CD4-positive, alpha-beta T cell treated with Interleukin-4 for 1 hour (primary cell): ENCODE measurements at regions not wholly inside any gene's neighbourhood (a gene's known extent, or its start where the extent isn't known, plus 50 kb on each side); places are given as distances from the start of the nearest gene placed in this dataset.

ENCODE experiments used
- DNase-seq, 2 donors: peaks; one replicate each; pipeline ENCODE4 v3.0.0-alpha.2; 2020 to 2022

DNA sequence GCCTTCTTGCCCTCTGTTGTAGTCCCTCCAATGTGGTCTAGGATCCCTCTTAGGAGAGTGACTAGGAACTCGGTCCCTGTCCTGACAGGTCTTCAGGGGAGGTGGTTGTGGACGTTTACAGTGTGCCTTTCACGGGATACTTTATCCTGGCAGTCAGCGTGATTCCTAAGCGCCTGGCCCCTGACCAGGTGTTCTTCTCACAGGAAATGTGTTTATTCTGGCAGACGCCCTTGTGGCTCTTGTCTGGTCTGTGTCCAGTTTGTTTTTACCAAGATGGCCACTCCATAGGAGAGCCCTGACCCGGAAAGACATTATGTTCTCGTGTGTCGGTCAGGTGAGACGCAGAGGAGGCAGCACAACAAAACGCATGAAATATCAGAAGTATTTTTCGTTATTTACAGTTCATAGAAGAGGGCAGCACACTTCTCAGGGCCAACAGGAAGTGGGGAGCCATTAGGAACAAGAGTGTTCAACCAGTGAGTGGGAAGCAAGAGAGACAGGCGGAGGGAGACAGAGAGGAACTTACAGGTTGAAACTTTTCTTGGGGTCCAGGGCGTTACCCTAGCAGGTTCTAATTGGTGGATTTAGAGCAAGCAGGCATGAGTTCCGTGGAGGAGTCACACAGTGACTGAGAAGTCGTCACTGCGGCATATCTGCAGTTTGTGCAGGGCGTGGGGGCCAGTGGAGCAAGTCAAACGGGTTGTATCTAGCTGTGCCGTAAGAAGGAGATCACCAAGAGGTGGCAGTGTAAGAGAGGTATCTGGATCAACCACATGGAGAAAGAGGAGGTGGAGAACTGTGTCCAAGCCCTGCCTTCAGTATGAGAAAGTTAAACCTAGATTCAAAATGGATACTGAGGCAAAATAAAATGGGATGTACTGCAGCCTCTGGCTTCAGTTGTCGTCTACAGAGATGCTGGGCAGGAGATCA, 412.9 kb downstream of the ZSWIM6 start:
- no peak for DNase-seq

DNA sequence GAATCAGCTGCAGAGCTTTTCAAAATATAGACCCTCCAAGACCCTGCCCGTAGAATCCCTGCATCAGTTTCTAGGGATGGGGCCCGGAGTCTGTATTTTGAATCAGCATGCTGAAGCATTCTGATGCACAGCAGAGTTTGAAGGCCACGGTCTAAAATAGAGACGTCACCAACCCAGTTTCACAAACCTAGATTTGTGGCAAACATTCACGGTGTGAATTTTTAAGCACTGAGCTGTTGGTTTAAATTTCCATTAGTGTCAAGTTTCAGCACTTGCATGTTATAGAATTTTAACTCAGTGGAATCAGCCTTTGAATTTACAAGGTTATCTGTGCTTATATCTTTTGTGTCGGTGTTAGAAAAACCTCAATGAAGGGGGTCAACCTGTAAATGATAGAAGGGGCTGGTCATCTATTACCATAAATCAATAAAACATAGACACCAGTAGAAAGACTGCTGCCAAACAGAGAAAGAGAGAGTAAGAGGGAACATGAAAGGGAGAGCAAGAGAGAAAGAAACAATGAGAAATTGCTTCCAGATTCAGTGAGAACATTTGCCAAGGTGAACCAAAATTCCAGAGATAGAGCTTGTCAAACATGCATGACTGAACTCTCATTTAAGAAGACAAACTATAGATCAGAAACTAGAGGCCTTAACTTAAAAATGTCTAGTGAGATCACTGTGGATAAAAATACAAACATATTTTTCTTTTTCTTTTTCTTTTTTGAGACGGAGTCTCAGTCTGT, 414.9 kb downstream of the ZSWIM6 start:
- DNase-seq = no peak

DNA sequence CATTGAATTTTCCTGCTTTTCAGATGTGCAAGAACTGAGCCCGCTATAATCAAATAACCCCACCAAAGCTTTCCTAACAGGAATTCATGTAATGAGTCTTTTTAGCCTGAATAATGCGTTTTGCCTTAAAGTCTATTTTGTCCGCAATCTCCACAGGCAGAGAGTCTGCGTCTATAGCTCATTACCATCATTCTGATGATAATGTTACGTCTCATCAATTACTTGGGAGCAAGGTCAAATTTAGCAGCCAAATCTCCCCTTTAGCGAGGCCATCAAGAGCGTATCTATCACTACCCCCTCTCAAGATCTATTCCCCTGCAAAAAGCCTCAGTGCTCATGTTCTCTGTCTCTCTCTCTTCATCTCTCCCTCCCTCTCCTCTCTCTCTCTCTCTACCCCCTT, 416.1 kb downstream of the ZSWIM6 start:
- no peak for DNase-seq

DNA sequence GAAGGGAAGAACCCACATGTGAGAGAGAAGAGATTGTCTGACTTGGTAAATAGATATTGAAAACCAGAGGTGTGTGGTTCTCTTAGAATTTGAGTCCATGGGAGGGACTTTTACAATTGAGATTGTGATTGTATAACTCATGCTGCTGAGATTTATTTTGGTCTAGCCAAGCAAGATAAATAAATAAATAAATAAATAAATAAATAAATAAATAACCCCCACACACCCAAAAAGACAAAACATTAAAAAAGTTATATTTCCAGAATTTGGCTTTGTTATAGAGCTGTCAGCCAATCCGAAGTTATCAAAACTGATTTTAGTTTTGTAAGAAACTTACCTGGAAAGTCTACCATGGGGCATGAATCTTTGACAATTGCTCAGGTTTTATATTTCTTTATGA, 416.6 kb downstream of the ZSWIM6 start:
- DNase-seq = no peak

DNA sequence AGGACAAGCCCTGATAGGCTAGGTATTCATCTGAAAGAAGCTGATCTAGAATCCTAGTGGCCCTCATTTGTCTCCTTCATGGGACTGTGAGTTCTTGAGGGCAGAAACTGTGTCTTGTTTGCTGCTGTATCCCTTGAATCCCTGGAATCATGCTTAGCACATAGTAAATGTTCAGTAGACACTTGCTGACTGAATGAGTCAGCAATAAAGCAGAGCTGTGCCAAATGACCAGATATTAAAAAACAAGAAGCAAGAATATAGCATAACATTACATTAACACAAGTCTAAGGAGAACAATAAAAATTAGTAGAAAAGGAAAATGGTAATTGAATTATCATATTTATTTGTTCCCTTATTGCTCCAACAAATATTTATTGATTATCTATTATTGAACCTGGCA, 420.5 kb downstream of the ZSWIM6 start:
- DNase-seq = no peak

DNA sequence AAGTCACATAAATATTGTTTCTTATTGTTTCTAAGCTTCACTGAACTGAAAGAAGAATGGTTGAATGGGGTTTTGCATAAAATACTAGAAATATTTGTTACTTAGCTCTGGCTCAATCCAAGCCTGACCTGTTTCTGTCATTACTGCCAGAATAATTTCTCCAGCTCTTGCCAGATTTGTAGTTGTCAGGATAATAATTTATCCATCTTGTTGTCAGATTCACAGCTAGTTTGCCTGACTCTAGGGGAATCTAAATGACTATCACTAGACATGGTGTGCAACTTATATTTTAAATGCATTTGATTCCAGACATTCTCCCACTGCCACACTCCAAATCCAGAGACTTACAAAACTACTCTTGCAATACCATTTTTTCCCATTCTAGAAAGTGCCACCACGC, 422.7 kb downstream of the ZSWIM6 start:
- no peak for DNase-seq

DNA sequence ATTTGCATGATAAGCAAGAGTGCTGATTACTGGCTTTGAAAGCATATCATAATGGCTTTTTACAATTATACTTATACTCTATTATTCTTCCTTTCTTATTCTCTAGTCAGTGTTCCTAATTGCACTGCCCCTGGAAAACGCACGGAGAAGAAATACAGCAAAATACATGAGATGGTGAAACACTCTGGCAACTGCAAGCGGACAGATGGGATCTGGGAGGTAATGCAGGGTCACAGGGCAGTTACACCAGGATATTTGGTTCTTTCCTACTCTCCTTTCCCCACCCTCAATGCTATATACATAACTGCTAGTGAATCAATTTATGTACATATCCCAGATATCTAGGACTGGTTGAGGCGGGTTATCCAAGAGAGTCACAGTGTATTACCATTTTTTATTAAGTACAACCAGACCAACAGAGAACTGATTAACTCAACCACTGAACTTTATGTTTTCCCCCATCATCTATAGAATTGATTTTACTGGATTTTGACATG, 423.7 kb downstream of the ZSWIM6 start:
- DNase-seq = no peak

DNA sequence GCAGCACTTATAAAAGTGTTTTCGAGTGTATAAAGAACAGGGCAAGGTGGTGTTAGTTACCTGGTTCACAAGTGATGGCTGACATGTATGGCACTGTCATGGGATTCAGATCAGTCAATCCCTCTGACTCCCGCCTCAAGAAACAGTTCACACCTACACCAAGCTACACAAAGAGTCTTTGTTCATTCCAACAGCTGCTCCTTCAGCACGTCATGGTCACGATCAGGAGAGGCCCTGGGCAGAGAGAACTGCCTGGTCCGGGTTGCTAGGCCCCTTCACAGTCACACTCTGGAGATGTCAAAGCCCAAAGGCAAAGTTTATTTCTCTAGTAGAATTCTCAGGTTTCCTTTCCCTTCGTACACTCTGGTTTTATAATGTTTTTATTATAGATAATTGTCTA, 426.7 kb downstream of the ZSWIM6 start:
- no peak for DNase-seq

DNA sequence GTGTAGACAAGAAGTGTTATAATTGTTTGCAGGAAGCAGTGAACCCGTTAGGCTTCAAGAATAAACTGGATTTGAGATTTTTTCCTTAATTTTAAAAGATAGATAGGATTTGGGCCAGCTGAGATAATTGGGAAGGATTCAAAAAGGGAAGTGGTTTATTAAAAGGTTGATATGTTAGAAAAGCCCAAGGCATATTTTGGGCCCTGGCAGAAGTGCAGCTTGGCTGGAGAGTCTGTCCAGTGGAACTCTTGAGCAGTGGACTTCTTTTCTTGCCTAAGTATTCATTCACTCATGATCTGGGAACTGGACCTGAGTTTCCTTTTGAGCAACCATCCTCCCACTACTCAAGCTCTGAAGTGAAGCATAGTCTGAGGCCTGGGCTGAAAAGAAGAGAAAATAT, 433.4 kb downstream of the ZSWIM6 start:
- DNase-seq = no peak

DNA sequence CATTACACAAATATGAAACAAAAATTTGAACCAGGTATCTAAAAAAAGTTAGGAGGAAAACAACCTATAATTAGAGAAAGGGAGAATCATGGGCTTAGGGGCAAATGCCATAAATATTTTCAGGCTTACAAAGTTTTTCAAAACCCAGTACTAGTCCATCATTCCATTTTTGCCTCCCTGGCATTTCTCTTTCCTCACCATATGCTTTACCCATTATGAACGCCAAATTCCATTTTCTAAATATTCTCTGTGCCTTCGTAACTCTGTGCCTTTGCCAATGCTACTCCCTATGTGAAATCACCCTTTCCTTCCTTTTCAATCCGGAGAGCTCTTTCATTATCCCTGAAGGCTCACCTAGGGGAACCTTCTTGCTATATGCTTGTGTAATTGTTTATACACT, 434.1 kb downstream of the ZSWIM6 start:
- DNase-seq = no peak

DNA sequence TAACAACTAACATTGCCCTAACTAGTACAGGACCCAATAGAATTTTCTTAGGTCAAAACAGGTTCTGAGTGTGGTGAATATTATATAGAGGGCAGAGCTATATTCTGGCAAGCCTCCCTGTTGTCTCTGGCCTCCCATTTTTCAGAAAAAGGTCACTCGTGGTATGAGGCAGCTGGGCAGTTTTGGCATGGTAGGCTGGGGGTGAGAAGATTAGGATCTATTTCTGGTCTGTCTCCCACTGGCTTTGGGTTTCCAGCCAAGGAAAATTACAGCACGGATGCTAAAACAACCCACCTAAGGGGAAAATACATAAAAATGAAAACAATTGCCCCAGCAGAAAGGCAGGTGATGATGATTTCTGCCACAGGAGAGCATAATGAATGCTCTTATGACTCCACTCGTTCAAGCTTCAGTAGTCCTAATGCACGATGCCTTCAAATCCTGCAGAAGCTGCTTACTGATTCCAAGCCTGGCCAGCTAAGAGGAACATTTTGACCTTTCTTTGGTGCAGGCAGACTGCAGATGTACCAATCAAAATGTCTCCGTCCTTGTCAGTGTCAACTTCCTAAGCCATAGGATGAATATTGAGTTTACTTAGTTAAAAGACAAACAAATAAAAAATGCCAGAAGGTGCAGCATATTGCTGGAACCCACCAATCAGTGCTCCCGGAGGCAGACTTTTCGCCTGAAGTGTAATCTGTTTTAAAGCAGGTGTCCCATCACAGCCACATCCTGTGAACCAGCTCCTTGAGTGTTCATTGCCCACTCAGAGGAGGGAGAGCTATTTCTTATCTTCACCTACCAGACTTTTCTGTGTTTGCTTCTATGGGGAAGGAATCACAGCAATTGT, 435.4 kb downstream of the ZSWIM6 start:
- DNase-seq = no peak

DNA sequence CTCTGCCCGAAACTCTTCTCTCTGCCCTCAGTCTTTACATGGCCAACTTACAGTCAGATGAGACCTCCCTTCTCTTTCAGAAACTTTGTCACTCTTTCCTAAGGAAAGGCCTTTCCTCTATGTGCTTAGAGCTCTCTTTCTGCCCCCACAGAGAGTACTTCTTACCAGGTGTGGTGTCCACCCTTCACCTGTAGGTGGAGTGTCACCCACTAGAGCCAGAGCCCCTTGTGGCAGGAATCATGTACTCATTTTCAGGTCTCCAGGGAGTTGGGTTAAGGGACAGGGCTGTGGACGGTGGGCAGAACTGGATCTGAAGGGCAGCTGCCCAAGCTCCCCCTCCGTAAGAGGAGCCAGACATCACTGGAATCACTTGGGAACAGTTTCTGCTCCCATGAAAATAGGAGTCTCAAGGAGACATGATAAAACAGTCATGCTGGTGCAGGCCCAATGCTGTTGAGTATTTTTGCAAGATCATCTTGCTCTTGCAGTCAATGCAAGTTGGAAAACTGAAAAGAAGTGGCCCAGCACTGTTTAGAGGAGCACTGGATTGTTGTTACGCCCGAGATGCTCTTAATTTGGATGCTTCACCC, 436.7 kb downstream of the ZSWIM6 start:
- DNase-seq = no peak

DNA sequence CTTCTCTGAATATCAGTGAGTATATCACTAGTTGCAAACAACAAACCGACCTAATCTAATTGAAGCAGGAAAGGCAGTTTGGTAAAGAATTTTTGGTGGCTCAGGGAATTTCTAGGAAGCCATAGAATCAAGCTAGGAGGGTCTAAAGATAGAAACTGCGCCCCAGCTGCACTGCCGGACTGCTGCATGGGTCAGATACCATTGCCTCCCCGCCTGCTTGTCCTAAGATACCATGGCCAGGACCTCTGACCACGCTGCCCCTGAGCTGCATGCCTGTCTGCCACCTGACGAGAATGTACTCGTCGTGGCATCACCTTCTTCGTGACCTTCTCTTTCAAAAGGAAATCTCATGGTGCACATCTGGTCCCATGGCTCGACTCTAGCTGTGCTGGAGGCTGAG, 439.0 kb downstream of the ZSWIM6 start:
- no peak for DNase-seq

DNA sequence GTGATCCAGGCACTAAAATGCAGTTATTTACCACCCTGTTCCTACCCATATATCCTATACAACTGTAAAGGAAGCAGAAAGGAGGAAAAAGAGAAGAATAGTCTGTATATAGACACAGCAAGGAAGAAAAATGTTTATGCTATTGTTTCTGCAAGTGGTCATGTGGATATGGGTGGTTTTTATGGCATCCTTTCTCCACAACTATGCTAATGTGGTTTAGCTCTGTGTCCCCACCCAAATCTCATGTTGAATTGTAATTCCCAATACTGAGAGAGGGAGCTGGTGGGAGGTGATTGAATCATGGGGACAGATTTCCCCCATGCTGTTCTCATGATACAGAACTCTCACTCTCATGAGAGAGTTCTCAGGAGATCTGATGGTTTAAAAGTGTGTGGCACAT, 439.8 kb downstream of the ZSWIM6 start:
- no peak for DNase-seq

DNA sequence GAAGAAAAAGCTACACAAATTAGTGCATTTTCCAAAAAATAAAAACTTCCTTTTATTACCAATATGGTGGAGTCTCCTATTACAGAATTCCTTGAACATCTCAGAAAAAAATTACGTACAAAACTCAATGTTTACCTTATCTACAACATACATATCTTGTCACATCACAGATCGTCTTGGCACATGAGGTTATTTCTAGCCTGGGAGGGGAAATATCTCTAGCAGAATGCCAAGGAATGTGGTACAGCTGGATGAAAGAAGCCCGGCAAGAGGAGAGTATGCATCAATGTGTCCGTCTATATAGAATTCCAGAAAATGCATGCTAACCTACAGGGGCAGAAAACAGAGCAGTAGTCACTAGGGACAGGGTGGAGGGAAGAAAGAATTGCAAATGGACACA, 443.8 kb downstream of the ZSWIM6 start:
- no peak for DNase-seq

DNA sequence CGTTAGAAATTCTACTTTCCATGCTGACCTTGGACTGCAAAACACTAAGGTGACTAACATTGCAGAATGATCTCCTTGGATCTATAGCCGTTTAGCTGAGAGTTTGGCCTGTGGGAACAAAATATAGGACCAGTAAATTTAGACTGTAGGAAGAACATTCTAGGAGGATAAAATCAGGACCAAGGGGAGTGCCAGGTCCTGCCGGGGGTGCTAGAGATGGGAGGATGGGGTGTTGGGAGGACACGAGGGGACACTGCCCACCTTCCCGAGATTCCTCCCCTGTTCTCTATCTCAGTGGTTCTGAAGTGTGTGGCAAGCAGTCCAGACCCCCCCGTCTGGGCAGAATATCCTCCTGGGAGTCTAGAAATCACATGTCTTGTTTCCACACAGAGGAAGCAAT, 445.2 kb downstream of the ZSWIM6 start:
- DNase-seq = no peak

DNA sequence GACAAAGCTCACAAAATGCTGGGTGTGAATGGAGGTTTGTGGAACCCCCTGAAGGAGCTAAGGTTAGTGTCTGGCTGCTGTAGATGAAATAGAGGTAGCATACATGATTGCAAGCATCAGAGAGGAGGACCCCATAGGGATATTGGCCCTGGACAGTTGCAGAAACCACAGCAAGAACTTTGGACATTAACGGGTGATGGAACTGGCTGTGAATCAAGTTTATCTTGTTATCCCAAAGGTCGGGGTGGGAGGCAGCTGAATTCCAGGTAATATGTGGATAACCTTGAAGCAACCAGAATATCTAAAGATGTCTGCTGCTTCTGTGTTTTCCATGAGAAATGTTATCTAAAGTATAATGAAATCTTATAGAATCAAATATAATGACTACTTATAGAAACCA, 447.7 kb downstream of the ZSWIM6 start:
- no peak for DNase-seq

DNA sequence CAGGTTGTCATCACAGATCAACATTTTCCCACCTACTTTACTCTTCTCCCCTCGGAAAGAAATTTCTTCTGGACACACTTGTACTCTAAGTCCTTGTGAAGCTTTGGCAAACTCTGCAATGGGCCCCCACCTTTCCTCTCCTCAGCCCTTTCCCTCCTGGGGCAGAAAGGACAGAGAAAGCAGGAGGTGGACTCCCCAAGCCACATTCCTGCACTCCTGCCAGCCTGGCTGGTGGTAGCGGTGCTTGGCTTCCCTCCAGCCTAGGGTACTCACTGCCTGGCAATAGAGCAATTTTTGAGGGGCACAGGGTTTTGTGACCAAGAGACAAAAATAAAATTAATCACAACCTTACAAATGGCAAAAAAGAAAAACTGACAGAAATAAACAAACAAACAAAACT, 451.4 kb downstream of the ZSWIM6 start:
- DNase-seq = no peak

DNA sequence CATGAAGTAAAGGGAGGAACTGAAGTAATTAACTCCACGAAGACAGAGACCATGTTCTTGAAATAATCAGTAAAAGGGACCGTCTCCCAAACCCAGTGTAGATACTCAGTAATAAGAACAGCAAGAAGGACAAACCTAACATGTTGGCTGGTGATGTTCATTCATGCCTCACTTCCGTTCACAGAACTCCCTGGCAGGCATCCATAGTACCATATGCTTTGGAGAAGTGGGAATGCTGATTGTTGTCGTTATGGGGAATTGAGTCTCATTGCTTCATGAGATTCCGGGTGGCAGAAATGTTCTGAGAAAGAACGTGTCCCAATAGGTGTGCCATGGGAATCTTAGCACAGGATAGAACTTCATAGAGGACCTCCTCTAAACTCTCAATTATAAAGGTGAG, 452.3 kb downstream of the ZSWIM6 start:
- no peak for DNase-seq

DNA sequence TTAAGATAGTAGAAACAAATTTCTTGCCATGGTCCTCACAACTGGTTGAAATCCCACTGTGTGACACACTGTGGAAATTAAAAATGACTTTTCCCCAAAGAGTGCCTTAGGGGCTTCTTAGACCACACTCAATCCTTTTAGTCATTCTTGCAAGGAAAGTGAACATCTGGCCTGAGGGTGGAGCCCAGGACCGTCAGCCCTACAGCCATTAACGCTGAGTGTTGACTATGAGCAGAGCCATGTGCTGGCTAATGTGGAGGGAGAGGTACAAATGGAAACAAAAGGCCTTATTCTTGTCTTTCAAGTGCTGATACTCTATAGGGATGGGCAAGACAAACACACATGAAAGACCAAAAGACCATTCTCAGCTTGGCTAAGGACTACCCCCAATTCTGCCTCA, 456.5 kb downstream of the ZSWIM6 start:
- no peak for DNase-seq

DNA sequence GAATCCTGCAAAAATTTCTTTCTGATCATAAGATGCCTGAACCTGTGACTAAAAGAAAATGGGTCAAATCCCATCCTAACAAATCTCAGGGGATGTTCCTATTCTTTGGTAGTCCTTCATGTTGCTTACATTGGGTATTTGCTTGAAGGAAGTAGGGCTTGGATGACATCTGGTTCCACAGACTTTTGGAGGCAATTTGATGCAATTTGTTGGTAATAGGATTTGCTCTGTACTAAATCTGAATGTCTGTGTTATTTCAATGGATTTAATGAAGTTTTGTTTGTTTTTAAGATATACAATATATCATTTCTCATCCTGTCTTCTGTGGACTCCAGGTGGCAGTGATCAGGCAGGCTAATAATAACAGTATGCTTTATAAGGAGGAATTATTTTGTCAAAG, 457.9 kb downstream of the ZSWIM6 start:
- DNase-seq = no peak

DNA sequence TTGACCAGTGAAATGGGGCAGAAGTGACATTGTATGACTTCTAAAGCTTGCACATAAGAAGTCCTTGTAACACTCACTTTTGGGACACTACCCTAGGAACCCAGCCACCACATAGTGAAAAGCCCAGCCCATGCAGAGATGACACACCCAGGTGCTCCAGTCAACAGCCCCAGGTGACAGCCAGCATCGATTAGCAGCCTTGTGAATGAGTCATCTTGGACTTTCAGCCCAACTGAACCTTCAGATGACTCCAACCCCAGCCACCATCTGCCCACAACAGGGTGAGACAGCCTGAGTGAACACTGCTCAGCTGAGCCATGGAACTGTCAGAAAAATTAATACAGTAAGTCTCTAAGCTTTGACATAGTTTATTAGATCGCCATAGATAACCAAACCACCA, 458.6 kb downstream of the ZSWIM6 start:
- DNase-seq = no peak

DNA sequence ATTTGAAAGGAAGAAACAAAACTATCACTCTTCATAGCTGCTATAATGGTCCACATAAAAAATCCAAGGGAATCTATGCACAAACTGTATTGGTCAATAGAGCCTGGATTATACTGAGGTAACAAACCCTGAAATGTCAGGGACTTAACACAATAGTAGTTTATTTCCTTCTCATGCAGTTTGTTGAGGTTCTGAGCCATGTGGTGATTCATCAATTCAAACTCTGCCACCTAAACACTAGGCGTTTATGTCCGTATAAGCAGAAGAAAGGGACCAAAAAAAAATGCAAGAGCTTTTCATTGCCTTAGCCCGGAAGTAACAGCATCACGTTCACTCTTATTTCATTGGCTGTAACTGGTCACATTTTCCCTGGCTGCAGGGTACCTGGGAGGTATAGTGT, 464.7 kb downstream of the ZSWIM6 start:
- DNase-seq = no peak
